WI38 (cell line): ENCODE measurements at regions not wholly inside any gene's neighbourhood (a gene's known extent, or its start where the extent isn't known, plus 50 kb on each side); places are given as distances from the start of the nearest gene placed in this dataset.
"Not testable (repeated sequence)": the region's sequence is repeated elsewhere in the genome, so short reads cannot be mapped to it uniquely, and the experiment has no call there.

Experiments
- H3K4me3 ChIP-seq: 2 replicates; pipeline ENCODE4 v1.5.1; 2011; ENCODE audit warnings: low read depth, mild to moderate bottlenecking, control low read depth, low read length
- TF ChIP-seq, protein P1 (sequence below): IDR thresholded peaks from 2 replicates; pipeline ENCODE4 v1.5.1; 2012; ENCODE audit warnings: low read depth, mild to moderate bottlenecking, control low read depth, low read length

DNA sequence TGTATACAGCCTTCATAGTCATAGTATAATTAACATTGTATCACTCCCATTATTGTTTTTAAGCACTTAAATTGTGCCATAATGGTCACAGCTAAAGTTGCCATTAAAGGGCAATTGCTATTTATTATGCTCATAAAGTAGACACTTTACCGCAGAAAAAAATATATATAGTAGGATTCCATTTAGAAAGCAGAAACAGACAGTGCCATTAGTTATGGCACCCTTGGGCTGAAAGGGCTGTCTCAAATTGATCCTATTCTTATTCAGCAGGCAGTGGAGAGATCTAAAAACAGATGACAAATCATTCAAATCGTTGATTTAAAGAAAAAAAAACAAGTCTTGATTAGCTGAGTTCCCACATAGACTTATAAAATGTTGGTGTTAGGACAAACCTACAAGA is 514.2 kb upstream of the ROBO2 start:
- H3K4me3 ChIP-seq: no peak overlapping the region
- TF ChIP-seq, protein P1, sequence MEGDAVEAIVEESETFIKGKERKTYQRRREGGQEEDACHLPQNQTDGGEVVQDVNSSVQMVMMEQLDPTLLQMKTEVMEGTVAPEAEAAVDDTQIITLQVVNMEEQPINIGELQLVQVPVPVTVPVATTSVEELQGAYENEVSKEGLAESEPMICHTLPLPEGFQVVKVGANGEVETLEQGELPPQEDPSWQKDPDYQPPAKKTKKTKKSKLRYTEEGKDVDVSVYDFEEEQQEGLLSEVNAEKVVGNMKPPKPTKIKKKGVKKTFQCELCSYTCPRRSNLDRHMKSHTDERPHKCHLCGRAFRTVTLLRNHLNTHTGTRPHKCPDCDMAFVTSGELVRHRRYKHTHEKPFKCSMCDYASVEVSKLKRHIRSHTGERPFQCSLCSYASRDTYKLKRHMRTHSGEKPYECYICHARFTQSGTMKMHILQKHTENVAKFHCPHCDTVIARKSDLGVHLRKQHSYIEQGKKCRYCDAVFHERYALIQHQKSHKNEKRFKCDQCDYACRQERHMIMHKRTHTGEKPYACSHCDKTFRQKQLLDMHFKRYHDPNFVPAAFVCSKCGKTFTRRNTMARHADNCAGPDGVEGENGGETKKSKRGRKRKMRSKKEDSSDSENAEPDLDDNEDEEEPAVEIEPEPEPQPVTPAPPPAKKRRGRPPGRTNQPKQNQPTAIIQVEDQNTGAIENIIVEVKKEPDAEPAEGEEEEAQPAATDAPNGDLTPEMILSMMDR: no peak

DNA sequence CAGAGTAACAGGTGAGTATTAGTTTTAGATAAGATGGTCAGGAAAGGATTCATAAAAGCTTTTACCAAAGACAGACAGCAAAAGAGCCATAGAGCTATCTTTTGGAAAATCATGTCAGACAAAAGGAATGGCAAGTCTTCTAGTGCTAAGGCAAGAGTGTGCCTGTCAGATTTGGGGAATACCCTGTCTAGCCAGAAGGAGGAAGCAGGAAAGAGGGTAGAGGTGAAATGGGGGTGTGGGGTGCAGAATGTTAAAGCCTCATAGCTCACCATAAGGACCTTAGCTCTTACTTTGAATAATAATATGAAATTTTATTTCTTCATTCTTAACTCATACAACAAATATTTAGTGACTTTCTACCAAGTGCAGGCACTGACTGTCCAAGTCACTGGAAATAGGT is 512.1 kb upstream of the ROBO2 start:
- no peak overlapping the region for H3K4me3 ChIP-seq
- TF ChIP-seq, protein P1: no peak

DNA sequence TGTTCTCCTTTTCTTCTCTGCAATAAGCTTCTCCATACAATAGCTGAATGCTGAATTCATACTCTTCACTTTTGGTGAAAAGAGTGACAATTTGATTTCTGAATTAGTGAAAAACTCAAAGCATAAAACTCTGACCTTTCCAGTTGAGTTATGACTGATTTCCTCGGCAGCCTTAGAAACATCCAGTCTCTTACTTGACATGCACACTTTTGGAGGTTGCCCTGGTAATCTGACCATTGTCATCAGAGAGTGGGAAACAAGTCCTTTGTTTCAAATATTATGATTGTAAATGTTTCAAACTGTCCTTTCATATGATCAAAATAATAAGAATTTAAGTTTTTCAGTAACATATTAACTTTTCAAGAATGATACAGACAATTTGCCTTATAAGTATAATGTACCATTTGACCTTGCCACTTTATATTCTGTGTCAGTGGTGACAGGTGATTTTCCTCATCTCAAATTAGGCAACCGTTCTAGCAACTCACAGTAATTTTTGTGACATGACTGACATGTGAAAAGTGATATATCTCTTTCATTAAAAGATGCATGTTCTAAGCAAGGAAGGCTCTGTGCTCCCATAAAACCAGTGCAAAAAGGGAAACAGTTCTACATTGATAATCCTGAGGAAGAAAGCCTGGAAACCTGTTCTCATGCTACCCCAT is 507.6 kb upstream of the ROBO2 start:
- TF ChIP-seq, protein P1: no peak
- H3K4me3 ChIP-seq: no peak overlapping the region

DNA sequence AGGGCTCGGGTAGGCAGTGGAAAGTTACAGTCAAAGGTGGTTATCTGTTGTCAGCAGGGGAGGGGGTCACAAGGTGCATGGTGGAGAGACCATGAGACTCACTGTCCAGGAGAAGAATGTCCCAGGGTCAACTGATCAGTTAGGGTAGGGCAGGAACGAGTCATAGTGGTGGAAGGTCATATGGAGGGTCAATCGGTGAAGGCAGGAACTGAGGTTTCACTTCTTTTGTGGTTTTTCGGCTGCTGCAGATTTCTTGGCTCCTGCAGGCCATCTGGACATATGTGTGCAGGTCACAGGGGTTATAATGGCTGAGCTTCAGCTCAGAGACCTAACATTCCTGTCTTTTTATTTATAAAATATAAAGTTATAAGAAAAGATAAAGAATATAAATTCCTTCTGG is 506.2 kb upstream of the ROBO2 start:
- H3K4me3 ChIP-seq: not testable (repeated sequence)

DNA sequence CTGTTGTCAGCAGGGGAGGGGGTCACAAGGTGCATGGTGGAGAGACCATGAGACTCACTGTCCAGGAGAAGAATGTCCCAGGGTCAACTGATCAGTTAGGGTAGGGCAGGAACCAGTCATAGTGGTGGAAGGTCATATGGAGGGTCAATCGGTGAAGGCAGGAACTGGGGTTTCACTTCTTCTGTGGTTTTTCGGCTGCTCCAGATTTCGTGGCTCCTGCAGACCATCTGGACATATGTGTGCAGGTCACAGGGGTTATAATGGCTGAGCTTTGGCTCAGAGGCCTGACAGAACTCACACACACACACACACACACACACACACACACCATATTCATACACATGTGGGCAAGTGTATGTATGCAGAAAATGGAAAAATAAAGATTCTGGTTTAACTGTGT is 502.0 kb upstream of the ROBO2 start:
- not testable (repeated sequence) for H3K4me3 ChIP-seq

DNA sequence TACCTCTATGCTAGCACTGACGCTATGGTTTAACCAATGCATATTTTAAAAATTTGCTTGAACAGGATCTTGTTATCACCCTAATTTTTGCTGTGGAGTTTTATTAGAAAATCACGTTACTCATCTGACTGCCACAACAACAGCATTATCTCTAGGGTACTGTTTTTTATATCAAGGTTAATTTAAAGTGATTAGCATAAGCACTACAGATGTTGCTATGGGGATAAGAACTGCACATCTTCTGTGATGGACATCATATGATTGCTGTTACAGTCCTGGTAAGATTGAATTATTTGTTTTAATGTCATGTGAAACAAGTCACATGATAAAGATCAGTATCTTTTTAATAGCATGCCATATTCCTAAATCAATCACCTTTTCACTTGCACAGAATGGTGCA is 492.2 kb upstream of the ROBO2 start:
- H3K4me3 ChIP-seq: no peak overlapping the region
- TF ChIP-seq, protein P1: no peak

DNA sequence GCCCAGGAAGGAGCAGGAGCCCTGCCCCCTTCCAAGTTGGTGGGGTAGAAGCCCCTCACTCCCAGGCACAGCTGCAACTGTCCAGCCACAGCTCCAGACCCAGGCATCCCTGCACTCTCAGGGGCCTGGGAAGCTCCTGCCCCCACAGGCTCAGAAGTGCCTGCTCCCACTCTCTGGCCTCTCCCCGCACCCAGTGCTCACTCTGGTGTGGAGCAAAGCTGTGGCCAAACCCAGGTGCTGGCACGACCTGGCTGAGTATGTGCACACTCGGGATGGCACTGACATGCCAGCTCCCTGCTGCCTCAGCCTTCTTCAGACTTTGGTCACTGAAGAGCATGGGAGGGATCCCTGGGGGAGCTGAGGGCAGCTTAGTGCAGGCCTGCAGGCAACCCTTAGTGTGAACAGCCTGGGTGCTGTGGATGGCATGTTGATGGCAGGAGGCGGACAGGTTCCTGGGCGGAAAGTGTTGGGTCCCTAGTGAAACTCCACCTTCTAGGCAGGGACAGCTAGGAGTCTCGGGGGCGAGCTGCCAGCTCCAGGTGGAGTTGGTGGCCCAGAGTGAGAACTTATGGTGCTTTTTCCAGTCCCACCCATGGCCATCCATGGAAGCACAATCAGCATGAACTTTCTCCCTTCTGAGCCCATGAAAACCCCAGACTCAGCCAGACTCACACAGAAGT is 489.2 kb upstream of the ROBO2 start:
- TF ChIP-seq, protein P1: no peak
- no peak overlapping the region for H3K4me3 ChIP-seq

DNA sequence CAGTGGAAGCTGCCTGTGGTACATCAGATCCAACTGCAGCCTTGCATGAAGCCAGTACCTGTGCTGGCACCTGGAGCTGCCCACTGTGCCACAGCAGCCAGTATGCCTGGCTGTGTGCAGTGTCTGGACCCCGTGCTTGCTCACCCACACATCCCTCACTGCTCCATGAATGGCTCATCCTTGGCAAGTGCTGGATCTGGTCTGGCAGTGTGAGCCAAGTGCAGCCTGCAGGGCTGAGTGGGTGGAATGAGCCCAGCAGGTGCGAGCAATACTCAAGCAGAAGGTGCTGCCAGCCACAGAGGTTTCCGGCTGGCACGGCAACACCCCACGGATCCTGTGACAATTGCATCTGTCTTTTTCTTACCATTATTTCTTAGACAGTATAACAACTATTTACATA is 488.2 kb upstream of the ROBO2 start:
- TF ChIP-seq, protein P1: no peak
- no peak overlapping the region for H3K4me3 ChIP-seq
